WTC11 (cell line): ENCODE measurements at regions not wholly inside any gene's neighbourhood (a gene's known extent, or its start where the extent isn't known, plus 50 kb on each side); places are given as distances from the start of the nearest gene placed in this dataset.

Experiments
- CBFB ChIP-seq: sonication (generic); formaldehyde crosslinking; IDR thresholded peaks from 2 replicates; pipeline ENCODE4 v1.8.1; 2022; ENCODE audit warnings: mild to moderate bottlenecking, low read depth, missing genetic modification reagents
- ZNF416 ChIP-seq: fragments of 250-450 bp; sonication (Bioruptor Pico); IDR thresholded peaks from 2 replicates; pipeline ENCODE4 v1.9.0; 2021; ENCODE audit warnings: mild to moderate bottlenecking, inconsistent platforms
- TF ChIP-seq, protein P1 (sequence below): fragments of 200-600 bp; IDR thresholded peaks from 2 replicates; pipeline ENCODE4 v1.8.0; 2022; ENCODE audit warnings: antibody characterized with exemption
- TF ChIP-seq, protein P2 (sequence below): sonication (generic); formaldehyde crosslinking; conservative IDR thresholded peaks from 2 replicates; pipeline ENCODE4 v1.8.1; 2023; ENCODE audit warnings: mild to moderate bottlenecking, low read depth, missing genetic modification reagents, moderate library complexity

DNA sequence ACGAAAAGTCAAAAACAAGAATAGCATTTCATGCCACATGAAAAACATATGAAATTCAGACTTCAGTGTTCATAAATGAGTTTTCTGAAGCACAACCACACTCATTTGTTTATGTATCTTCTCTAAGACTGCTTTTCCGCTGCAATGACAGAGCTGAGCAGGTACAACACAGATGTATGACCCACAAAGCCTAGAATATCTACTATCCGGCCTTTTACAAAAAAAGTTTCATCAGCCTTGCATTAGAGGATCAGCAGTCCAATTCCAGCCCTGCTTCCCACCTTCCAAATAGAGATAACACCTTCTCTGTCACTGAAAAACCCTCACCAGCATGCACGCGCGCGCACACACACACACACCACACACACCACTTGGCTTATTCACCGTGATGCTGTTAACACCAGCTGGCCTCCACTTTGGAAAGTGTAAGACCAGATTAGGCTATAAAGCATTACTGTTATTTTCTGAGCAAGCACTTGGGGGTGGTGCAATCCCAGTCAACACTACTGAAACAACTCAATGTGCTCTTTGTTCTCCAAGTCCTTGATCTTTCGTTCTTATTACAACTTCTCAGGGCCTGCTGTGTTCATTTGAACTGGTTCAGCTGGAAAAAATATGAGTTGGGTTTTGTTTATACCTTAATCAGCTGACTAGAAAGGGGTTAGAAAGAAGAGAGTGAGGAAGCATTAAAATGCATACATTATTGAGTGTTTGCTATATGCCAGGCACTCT, 90.0 kb downstream of the GLUL start:
- TF ChIP-seq, protein P1, sequence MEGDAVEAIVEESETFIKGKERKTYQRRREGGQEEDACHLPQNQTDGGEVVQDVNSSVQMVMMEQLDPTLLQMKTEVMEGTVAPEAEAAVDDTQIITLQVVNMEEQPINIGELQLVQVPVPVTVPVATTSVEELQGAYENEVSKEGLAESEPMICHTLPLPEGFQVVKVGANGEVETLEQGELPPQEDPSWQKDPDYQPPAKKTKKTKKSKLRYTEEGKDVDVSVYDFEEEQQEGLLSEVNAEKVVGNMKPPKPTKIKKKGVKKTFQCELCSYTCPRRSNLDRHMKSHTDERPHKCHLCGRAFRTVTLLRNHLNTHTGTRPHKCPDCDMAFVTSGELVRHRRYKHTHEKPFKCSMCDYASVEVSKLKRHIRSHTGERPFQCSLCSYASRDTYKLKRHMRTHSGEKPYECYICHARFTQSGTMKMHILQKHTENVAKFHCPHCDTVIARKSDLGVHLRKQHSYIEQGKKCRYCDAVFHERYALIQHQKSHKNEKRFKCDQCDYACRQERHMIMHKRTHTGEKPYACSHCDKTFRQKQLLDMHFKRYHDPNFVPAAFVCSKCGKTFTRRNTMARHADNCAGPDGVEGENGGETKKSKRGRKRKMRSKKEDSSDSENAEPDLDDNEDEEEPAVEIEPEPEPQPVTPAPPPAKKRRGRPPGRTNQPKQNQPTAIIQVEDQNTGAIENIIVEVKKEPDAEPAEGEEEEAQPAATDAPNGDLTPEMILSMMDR = no peak
- TF ChIP-seq, protein P2, sequence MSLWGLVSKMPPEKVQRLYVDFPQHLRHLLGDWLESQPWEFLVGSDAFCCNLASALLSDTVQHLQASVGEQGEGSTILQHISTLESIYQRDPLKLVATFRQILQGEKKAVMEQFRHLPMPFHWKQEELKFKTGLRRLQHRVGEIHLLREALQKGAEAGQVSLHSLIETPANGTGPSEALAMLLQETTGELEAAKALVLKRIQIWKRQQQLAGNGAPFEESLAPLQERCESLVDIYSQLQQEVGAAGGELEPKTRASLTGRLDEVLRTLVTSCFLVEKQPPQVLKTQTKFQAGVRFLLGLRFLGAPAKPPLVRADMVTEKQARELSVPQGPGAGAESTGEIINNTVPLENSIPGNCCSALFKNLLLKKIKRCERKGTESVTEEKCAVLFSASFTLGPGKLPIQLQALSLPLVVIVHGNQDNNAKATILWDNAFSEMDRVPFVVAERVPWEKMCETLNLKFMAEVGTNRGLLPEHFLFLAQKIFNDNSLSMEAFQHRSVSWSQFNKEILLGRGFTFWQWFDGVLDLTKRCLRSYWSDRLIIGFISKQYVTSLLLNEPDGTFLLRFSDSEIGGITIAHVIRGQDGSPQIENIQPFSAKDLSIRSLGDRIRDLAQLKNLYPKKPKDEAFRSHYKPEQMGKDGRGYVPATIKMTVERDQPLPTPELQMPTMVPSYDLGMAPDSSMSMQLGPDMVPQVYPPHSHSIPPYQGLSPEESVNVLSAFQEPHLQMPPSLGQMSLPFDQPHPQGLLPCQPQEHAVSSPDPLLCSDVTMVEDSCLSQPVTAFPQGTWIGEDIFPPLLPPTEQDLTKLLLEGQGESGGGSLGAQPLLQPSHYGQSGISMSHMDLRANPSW (CRISPR knock-in tag) = no peak
- TF ChIP-seq ZNF416 (CRISPR knock-in tag) = no peak
- TF ChIP-seq CBFB (CRISPR knock-in tag) = no peak
